AG04449 (cell line): ENCODE measurements at regions not wholly inside any gene's neighbourhood (a gene's known extent, or its start where the extent isn't known, plus 50 kb on each side); places are given as distances from the start of the nearest gene placed in this dataset.

Experiments
- CTCF ChIA-PET: fragments of 350-600 bp; formaldehyde crosslinking; extraction: SDS; loops from one replicate; lab custom pipeline; 2021; ENCODE audit warnings: antibody characterized with exemption; lab: Yijun Ruan, JAX
- POLR2A ChIA-PET: fragments of 400-600, 350-600 bp; formaldehyde crosslinking; extraction: SDS; loops from one replicate; lab custom pipeline; 2020; ENCODE audit warnings: antibody characterized with exemption, inconsistent platforms; lab: Yijun Ruan, JAX
- DNase-seq: peaks from one replicate; pipeline ENCODE4 v3.0.0-alpha.2; 2010; ENCODE audit warnings: low read depth, low spot score
- H3K4me3 ChIP-seq: 2 replicates; pipeline ENCODE4 v1.5.1; 2011; ENCODE audit warnings: low read depth, mild to moderate bottlenecking, control low read depth, low read length
- TF ChIP-seq, protein P1 (sequence below): IDR thresholded peaks from one replicate; pipeline ENCODE4 v1.5.1; 2011; ENCODE audit warnings: mild to moderate bottlenecking, moderate library complexity, low read length, control low read depth, inconsistent platforms; ENCODE audit not compliant: insufficient read depth; ENCODE audit errors: missing control alignments

DNA sequence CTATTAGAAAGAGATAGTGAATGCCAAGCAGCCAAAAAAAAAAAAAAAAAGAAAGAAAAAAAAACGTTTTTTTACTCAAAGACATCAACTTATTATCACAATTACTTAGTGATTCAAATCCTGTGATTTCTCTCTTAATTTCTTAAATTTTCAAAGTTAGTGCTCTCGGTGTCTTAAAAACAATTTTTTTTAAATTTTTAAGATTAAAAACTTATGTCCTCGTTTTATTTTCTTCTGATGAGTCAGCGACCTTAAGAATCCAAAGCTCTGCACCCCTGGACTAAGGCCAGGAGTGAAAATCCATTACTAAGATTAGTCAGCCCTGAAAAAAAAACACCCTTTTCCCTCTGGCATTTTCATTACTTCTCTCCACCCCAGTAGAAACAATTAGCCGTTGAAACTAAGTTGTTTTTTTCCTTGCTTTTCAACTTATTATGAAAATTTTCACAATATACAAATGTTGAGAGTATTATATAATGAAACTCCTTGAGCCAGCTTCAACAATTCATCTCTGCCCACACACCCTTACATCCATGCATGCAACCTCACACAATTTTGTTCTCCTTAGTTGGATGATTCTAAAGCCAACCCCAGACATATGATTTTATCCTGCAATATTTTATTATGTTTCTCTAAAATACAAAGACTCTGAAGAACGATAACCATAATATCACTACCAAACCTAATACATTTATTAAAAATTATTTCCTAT lies 85.6 kb upstream of the CARMIL1 start:
- peak; percentile 83 for DNase-seq
- ChIA-PET CTCF (interaction anchor here (0.6 to 2.9 kb wide), 2 partner anchors 13 to 30 kb away, joined by 3 to 12 read pairs; no protein-coding TSS in a partner anchor), POLR2A (interaction anchor here (0.7 to 1.5 kb wide), 6 partner anchors 14 to 177 kb away, joined by 3 to 10 read pairs (median 4); no protein-coding TSS in a partner anchor)
- TF ChIP-seq, protein P1, sequence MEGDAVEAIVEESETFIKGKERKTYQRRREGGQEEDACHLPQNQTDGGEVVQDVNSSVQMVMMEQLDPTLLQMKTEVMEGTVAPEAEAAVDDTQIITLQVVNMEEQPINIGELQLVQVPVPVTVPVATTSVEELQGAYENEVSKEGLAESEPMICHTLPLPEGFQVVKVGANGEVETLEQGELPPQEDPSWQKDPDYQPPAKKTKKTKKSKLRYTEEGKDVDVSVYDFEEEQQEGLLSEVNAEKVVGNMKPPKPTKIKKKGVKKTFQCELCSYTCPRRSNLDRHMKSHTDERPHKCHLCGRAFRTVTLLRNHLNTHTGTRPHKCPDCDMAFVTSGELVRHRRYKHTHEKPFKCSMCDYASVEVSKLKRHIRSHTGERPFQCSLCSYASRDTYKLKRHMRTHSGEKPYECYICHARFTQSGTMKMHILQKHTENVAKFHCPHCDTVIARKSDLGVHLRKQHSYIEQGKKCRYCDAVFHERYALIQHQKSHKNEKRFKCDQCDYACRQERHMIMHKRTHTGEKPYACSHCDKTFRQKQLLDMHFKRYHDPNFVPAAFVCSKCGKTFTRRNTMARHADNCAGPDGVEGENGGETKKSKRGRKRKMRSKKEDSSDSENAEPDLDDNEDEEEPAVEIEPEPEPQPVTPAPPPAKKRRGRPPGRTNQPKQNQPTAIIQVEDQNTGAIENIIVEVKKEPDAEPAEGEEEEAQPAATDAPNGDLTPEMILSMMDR = no peak
- H3K4me3 ChIP-seq = no peak overlapping the region

DNA sequence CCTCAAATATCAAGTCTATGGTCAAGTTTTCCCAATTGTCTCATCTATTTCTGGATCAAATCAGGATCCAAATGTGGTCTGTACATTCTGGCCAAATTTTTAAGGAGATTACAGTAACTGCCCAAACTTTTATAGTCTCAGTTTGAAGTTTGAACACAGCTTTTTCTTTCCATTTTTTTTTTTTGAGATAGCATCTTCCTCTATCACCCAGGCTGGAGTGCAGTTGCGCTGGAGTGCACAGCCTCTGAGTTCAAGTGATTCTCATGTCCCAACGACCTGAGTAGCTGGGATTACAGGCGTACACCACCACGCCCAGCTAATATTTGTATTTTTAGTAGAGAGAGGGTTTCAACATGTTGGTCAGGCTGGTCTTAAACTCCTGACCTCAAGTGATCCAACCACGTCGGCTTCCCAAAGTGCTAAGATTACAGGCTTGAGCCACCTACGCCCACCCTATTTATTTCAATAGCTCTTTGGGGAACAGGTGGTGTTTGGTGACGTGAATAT lies 84.9 kb upstream of the CARMIL1 start:
- POLR2A ChIA-PET = interaction anchor here (0.7 to 1.5 kb wide), 4 partner anchors 15 to 178 kb away, joined by 3 to 7 read pairs (median 4); no protein-coding TSS in a partner anchor

DNA sequence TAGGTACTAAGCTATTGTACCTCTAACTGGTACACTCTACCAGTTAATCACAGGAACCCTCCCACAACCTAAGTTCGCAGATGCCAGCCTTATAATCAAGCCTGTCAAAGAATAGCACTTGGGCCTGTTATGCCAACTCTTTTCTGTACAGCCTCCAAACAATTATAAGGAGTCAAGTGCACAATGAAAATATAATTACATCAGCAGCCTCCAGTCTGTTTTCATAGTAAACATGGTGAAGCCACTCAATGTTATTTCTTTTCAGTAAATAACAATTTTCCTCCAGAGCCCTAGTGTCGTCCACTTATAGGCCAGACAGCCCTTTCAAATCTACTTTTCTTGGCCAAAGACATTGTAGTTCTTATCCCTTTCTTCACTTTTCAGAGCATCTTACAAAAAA lies 82.7 kb upstream of the CARMIL1 start:
- TF ChIP-seq, protein P1 = no peak
- ChIA-PET CTCF (no interaction called here), POLR2A (no interaction called here)
- H3K4me3 ChIP-seq = no peak overlapping the region
- no peak for DNase-seq

More for the DNA sequence above, 84.9 kb upstream of the CARMIL1 start:
- DNase-seq = no peak
- CTCF ChIA-PET = interaction anchor here (1.2 to 2.9 kb wide), 2 partner anchors 27 to 30 kb away, joined by 4 to 12 read pairs; no protein-coding TSS in a partner anchor
- no peak overlapping the region for H3K4me3 ChIP-seq
- TF ChIP-seq, protein P1 = no peak

DNA sequence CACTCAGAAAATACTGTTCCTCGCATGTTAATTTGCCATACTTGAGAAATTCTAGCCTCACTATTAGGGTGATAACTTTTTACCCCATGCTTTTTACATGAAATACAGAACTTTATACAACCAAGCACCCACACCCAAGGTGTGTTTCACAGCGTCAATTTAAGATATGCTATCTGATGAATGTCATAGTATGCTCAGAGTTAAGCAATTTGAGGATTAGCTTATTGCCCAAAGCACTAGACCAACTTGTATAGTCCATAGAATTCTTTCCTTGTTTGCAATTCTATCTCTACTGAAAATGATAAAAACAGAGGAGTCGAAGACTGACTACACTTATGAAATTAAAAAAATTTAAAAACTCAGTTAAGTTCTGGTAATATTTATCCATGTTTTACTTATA lies 82.1 kb upstream of the CARMIL1 start:
- TF ChIP-seq, protein P1 = no peak
- ChIA-PET POLR2A (no interaction called here), CTCF (no interaction called here)
- H3K4me3 ChIP-seq = no peak overlapping the region
- no peak for DNase-seq

DNA sequence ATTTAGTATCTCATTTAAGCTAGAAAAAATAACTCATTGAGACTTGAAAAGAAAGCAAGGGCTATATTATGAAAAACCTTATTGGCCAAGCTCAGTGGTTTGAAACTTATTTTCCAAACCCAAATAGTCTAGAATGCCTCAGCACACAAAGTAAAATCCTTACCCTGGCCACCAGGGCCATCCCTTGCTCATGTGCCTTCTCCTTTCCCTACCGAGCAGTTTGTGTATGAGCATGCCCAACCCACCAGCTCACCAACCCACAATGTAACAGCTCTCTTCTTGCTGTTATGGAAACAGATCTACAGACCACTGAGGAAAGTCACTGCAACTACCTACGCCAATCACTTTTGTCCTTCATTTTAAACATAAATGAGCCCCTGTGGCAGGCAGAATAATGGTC lies 79.6 kb upstream of the CARMIL1 start:
- ChIA-PET CTCF (no interaction called here), POLR2A (no interaction called here)
- no peak overlapping the region for H3K4me3 ChIP-seq
- no peak for DNase-seq
- TF ChIP-seq, protein P1 = no peak

DNA sequence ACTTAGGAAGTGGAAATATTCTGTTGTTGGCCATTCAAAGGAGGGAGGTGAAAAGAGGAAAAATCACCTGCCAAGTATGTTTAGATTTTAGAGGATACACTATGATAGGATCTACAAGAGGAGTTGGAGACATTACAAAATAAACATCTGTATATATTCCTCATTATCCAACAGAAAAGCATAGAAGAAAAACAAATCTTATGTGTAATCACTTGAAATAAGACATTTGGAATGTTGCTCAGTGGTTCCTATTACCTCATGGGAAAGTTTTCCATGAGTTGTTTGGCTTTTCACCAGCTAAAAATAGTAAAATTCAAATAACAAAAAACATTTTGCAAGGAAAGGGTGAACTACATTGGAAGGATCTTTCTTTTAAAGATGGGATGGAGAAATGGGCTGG lies 76.7 kb upstream of the CARMIL1 start:
- TF ChIP-seq, protein P1 = no peak
- H3K4me3 ChIP-seq = no peak overlapping the region
- ChIA-PET CTCF (interaction anchor here (1.3 kb wide), 1 partner anchor 21 kb away, joined by 4 read pairs; no protein-coding TSS in a partner anchor), POLR2A (no interaction called here)
- peak; percentile 74 for DNase-seq
